GM12878 (cell line): ENCODE measurements at regions not wholly inside any gene's neighbourhood (a gene's known extent, or its start where the extent isn't known, plus 50 kb on each side); places are given as distances from the start of the nearest gene placed in this dataset.

ENCODE experiments used
- ATAC-seq: fragments of 200-7000 bp; cut with Tn5 transposase; 3 replicates; pipeline ENCODE4 v1.9.1; 2020; ENCODE audit warnings: mild to moderate bottlenecking, moderate library complexity
- BruUV-seq: library from RNA; stranded (reverse); fragments of 400-500 nt; replicated peaks from 2 replicates; lab custom pipeline; 2021; lab: Mats Ljungman, UMichigan
- CTCF ChIA-PET: fragments of 300-600 bp; sonication (Branson Sonifier 250); formaldehyde crosslinking; extraction: SDS; loops from one replicate; lab custom pipeline; 2021; ENCODE audit warnings: inconsistent platforms; lab: Yijun Ruan, JAX
- POLR2A ChIA-PET: fragments of 350-600 bp; formaldehyde crosslinking; extraction: SDS; loops from one replicate; lab custom pipeline; 2021; ENCODE audit warnings: inconsistent platforms; lab: Charles Lee
- RAD21 ChIA-PET: fragments of 300-600 bp; sonication (Branson Sonifier 250); formaldehyde crosslinking; loops from one replicate; lab custom pipeline; 2023; ENCODE audit warnings: antibody characterized with exemption; ENCODE audit not compliant: unreplicated experiment; lab: Charles Lee
- SMC1A ChIA-PET: fragments of 300-600 bp; sonication (Branson Sonifier 250); formaldehyde crosslinking; loops from one replicate; lab custom pipeline; 2023; ENCODE audit not compliant: unreplicated experiment, uncharacterized antibody; lab: Charles Lee
- DNase-seq: peaks from one replicate; pipeline ENCODE4 v3.0.0-alpha.2; 2011; ENCODE audit warnings: low read depth, low spot score
- FAIRE-seq: peaks from 3 replicates; lab custom pipeline; 2011; peaks lifted over from hg19 to GRCh38; lab: Jason Lieb, UNC
- H2AFZ ChIP-seq: 2 replicates; pipeline ENCODE4 v1.6.0; 2011; ENCODE audit warnings: low read depth, low read length, control low read depth; ENCODE audit not compliant: control insufficient read depth
- H3K27ac ChIP-seq: 2 replicates; pipeline ENCODE4 v1.5.1; 2011; ENCODE audit warnings: control low read depth; ENCODE audit not compliant: control insufficient read depth, insufficient read depth
- H3K27me3 ChIP-seq, 2 experiments: replicated peaks in 1 of 2; 2 replicates each; pipeline versions ENCODE4 v1.6.0 to v1.6.1; 2011; ENCODE audit warnings: low read length in 1 of 2; ENCODE audit not compliant: control insufficient read depth in 2 of 2, insufficient read depth in 2 of 2
- H3K36me3 ChIP-seq, 2 experiments: 2 replicates each; pipeline ENCODE4 v1.5.1; 2011; ENCODE audit warnings: low read length in 1 of 2; ENCODE audit not compliant: control insufficient read depth in 2 of 2, insufficient read depth in 2 of 2
- H3K4me1 ChIP-seq: 2 replicates; pipeline ENCODE4 v1.6.1; 2011; ENCODE audit warnings: mild to moderate bottlenecking, low read length, moderate library complexity, mixed read lengths; ENCODE audit not compliant: control insufficient read depth, insufficient read depth
- H3K4me2 ChIP-seq: 2 replicates; pipeline ENCODE4 v1.6.0; 2011; ENCODE audit warnings: control low read depth; ENCODE audit not compliant: control insufficient read depth, insufficient read depth
- H3K4me3 ChIP-seq: fragments of 200-600 bp; sonication (generic); 2 replicates; pipeline ENCODE4 v1.5.1; 2016
- H3K79me2 ChIP-seq: 2 replicates; pipeline ENCODE4 v1.6.0; 2011; ENCODE audit warnings: low read length; ENCODE audit not compliant: control insufficient read depth, insufficient read depth
- H3K9ac ChIP-seq: 2 replicates; pipeline ENCODE4 v1.8.0; 2011; ENCODE audit warnings: low read length, control low read depth, mixed read lengths; ENCODE audit not compliant: control insufficient read depth, insufficient read depth
- H3K9me3 ChIP-seq: replicated peaks from 3 replicates; pipeline ENCODE4 v1.5.1; 2011; ENCODE audit warnings: mild to moderate bottlenecking, low read length; ENCODE audit not compliant: control insufficient read depth, insufficient read depth
- H4K20me1 ChIP-seq: 2 replicates; pipeline ENCODE4 v1.6.0; 2011; ENCODE audit not compliant: control insufficient read depth, insufficient read depth
- CBFB ChIP-seq: IDR thresholded peaks from 2 replicates; pipeline ENCODE4 v1.6.1; 2016; ENCODE audit warnings: antibody characterized with exemption, low read depth
- CEBPB ChIP-seq, 2 experiments: fragments of 150-350 bp in 1 of 2; IDR thresholded peaks; 2 replicates each; pipeline ENCODE4 v1.6.1; 2012 to 2014; ENCODE audit warnings: low read depth in 2 of 2, low read length in 2 of 2, borderline replicate concordance in 1 of 2, inconsistent platforms in 1 of 2
- CHD2 ChIP-seq: IDR thresholded peaks from 2 replicates; pipeline ENCODE4 v1.6.1; 2011; ENCODE audit warnings: low read depth, low read length, improper control_type of control experiment, borderline replicate concordance
- DPF2 ChIP-seq: fragments of 450-650 bp; IDR thresholded peaks from 2 replicates; pipeline ENCODE4 v1.6.1; 2017; ENCODE audit warnings: mild to moderate bottlenecking
- GABPA ChIP-seq: IDR thresholded peaks from 2 replicates; pipeline ENCODE4 v1.6.1; 2014; ENCODE audit warnings: antibody characterized with exemption, low read depth, mild to moderate bottlenecking, inconsistent platforms
- IKZF1 ChIP-seq: fragments of 450-650 bp; conservative IDR thresholded peaks from 2 replicates; pipeline ENCODE4 v1.6.1; 2017; ENCODE audit warnings: antibody characterized with exemption, mild to moderate bottlenecking
- MLLT1 ChIP-seq: fragments of 450-650 bp; IDR thresholded peaks from 2 replicates; pipeline ENCODE4 v1.6.1; 2016; ENCODE audit warnings: mild to moderate bottlenecking
- NBN ChIP-seq: fragments of 450-650 bp; IDR thresholded peaks from 2 replicates; pipeline ENCODE4 v1.6.1; 2016
- RAD51 ChIP-seq: fragments of 450-650 bp; IDR thresholded peaks from 2 replicates; pipeline ENCODE4 v1.6.1; 2016; ENCODE audit warnings: moderate library complexity, mild to moderate bottlenecking, inconsistent platforms
- RELB ChIP-seq: fragments of 450-650 bp; IDR thresholded peaks from 2 replicates; pipeline ENCODE4 v1.6.1; 2017; ENCODE audit warnings: low read depth, mild to moderate bottlenecking, moderate library complexity
- STAT3 ChIP-seq: IDR thresholded peaks from 2 replicates; pipeline ENCODE4 v1.6.1; 2011; ENCODE audit warnings: low read depth, low read length, improper control_type of control experiment
- TCF12 ChIP-seq: IDR thresholded peaks from 2 replicates; pipeline ENCODE4 v1.6.1; 2011; ENCODE audit warnings: low read depth, mild to moderate bottlenecking, low read length
- TCF7 ChIP-seq: IDR thresholded peaks from 2 replicates; pipeline ENCODE4 v1.6.1; 2014; ENCODE audit warnings: antibody characterized with exemption, borderline replicate concordance
- YY1 ChIP-seq: IDR thresholded peaks from 2 replicates; pipeline ENCODE4 v1.6.1; 2011; ENCODE audit warnings: low read depth, mild to moderate bottlenecking, low read length
- ZNF24 ChIP-seq: fragments of 450-650 bp; IDR thresholded peaks from 2 replicates; pipeline ENCODE4 v1.6.1; 2017; ENCODE audit warnings: antibody characterized with exemption, mild to moderate bottlenecking
- ZNF274 ChIP-seq: IDR thresholded peaks from one replicate; pipeline ENCODE4 v1.8.0; 2011; ENCODE audit not compliant: insufficient read length, insufficient read depth
- WGBS: methylation state at CpG from one replicate; pipeline ENCODE4 v1.1.6; 2016; ENCODE audit warnings: low lambda C conversion rate; ENCODE audit not compliant: insufficient replicate concordance, insufficient coverage; ENCODE audit errors: missing lambda C conversion rate; 5-methylcytosine and 5-hydroxymethylcytosine counted together
- in situ Hi-C: fragments of 300-500 bp; cut with MboI; formaldehyde crosslinking; loops from 9 replicates; pipeline ENCODE4 v1.14.3; 2018; ENCODE audit warnings: mixed read lengths
- intact Hi-C: fragments of 100-400 bp; cut with micrococcal nuclease; formaldehyde crosslinking; loops from one replicate; pipeline ENCODE4 v1.14.2; 2022; ENCODE audit not compliant: unreplicated experiment
- TF ChIP-seq, protein P1 (sequence below): IDR thresholded peaks from 2 replicates; pipeline ENCODE4 v1.6.1; 2011; ENCODE audit warnings: borderline replicate concordance, low read depth, mild to moderate bottlenecking, moderate library complexity, low read length; ENCODE audit not compliant: insufficient read depth, poor library complexity, severe bottlenecking
- TF ChIP-seq, protein P2 (sequence below): fragments of 450-650 bp; IDR thresholded peaks from 2 replicates; pipeline ENCODE4 v1.6.1; 2017; ENCODE audit warnings: mild to moderate bottlenecking, moderate library complexity

GRCh38 chr9:20212806-20213205 lies 409.5 kb downstream of the MLLT3 start:
- WGBS: 55% methylated on average over 3 of the region's 3 CpGs
- POLR2A ChIA-PET: no interaction called here
- intact Hi-C loops: no loop called here

More at GRCh38 chr9:20212806-20213205, 409.5 kb downstream of the MLLT3 start:
- no peaks in the 10 kb centered on the region for H3K9me3 ChIP-seq
- DNase-seq: no peak
- no peak overlapping the region for H2AFZ ChIP-seq
- H3K4me3 ChIP-seq: no peak overlapping the region
- no TSS peak for BruUV-seq
- H3K27ac ChIP-seq: no peak overlapping the region
- ChIA-PET SMC1A (no interaction called here), RAD21 (no interaction called here), CTCF (no interaction called here)
- no peaks in the 10 kb centered on the region for H3K79me2 ChIP-seq
- no peak for FAIRE-seq
- in situ Hi-C loops: no loop called here
- no peak overlapping the region for H3K4me2 ChIP-seq
- ATAC-seq: no peak
- H3K27me3 ChIP-seq: no peaks in the 10 kb centered on the region
- H3K4me1 ChIP-seq: no peaks in the 10 kb centered on the region
- H3K9ac ChIP-seq: no peak overlapping the region
- no peaks in the 10 kb centered on the region for H3K36me3 ChIP-seq
- H4K20me1 ChIP-seq: no peaks in the 10 kb centered on the region
- TF ChIP-seq STAT3 (no peak), NBN (no peak), TCF7 (no peak), YY1 (no peak), CBFB (no peak), CHD2 (no peak), CEBPB (IDR thresholded peaks at IDR 0.05; ENCODE audit: borderline replicate concordance in 1 of 2, low read depth in 2 of 2, low read length in 2 of 2) (no peak), RAD51 (no peak), GABPA (no peak), ZNF274 (no peak), IKZF1 (no peak), DPF2 (no peak), TCF12 (no peak), ZNF24 (no peak), RELB (no peak), MLLT1 (no peak)
- TF ChIP-seq, protein P1, sequence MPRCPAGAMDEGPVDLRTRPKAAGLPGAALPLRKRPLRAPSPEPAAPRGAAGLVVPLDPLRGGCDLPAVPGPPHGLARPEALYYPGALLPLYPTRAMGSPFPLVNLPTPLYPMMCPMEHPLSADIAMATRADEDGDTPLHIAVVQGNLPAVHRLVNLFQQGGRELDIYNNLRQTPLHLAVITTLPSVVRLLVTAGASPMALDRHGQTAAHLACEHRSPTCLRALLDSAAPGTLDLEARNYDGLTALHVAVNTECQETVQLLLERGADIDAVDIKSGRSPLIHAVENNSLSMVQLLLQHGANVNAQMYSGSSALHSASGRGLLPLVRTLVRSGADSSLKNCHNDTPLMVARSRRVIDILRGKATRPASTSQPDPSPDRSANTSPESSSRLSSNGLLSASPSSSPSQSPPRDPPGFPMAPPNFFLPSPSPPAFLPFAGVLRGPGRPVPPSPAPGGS: no peak
- TF ChIP-seq, protein P2, sequence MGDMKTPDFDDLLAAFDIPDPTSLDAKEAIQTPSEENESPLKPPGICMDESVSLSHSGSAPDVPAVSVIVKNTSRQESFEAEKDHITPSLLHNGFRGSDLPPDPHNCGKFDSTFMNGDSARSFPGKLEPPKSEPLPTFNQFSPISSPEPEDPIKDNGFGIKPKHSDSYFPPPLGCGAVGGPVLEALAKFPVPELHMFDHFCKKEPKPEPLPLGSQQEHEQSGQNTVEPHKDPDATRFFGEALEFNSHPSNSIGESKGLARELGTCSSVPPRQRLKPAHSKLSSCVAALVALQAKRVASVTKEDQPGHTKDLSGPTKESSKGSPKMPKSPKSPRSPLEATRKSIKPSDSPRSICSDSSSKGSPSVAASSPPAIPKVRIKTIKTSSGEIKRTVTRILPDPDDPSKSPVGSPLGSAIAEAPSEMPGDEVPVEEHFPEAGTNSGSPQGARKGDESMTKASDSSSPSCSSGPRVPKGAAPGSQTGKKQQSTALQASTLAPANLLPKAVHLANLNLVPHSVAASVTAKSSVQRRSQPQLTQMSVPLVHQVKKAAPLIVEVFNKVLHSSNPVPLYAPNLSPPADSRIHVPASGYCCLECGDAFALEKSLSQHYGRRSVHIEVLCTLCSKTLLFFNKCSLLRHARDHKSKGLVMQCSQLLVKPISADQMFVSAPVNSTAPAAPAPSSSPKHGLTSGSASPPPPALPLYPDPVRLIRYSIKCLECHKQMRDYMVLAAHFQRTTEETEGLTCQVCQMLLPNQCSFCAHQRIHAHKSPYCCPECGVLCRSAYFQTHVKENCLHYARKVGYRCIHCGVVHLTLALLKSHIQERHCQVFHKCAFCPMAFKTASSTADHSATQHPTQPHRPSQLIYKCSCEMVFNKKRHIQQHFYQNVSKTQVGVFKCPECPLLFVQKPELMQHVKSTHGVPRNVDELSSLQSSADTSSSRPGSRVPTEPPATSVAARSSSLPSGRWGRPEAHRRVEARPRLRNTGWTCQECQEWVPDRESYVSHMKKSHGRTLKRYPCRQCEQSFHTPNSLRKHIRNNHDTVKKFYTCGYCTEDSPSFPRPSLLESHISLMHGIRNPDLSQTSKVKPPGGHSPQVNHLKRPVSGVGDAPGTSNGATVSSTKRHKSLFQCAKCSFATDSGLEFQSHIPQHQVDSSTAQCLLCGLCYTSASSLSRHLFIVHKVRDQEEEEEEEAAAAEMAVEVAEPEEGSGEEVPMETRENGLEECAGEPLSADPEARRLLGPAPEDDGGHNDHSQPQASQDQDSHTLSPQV: no peak
